Osteocyte (in vitro differentiated cells): ENCODE measurements at regions not wholly inside any gene's neighbourhood (a gene's known extent, or its start where the extent isn't known, plus 50 kb on each side); places are given as distances from the start of the nearest gene placed in this dataset.

Source experiments
- DNase-seq: peaks from one replicate; pipeline ENCODE4 v3.0.0; 2021; ENCODE audit warnings: mixed read lengths; ENCODE audit not compliant: unreplicated experiment; ENCODE audit errors: extremely low spot score
- H3K27ac Mint-ChIP-seq: one replicate; pipeline ENCODE4 v1.8.0; 2021; ENCODE audit warnings: mild to moderate bottlenecking, mixed read lengths; ENCODE audit not compliant: unreplicated experiment
- H3K27me3 Mint-ChIP-seq: one replicate; pipeline ENCODE4 v1.8.0; 2021; ENCODE audit warnings: mixed read lengths; ENCODE audit not compliant: unreplicated experiment
- H3K36me3 Mint-ChIP-seq: one replicate; pipeline ENCODE4 v1.8.0; 2021; ENCODE audit warnings: mixed read lengths; ENCODE audit not compliant: unreplicated experiment
- H3K4me1 Mint-ChIP-seq: one replicate; pipeline ENCODE4 v1.8.0; 2021; ENCODE audit warnings: mixed read lengths; ENCODE audit not compliant: unreplicated experiment
- H3K4me3 Mint-ChIP-seq: one replicate; pipeline ENCODE4 v1.8.0; 2021; ENCODE audit warnings: mild to moderate bottlenecking, moderate library complexity, mixed read lengths; ENCODE audit not compliant: unreplicated experiment
- H3K9me3 Mint-ChIP-seq: one replicate; pipeline ENCODE4 v1.8.0; 2021; ENCODE audit warnings: mixed read lengths; ENCODE audit not compliant: unreplicated experiment
- CTCF ChIP-seq: fragments of 200-600 bp; sonication (generic); IDR thresholded peaks from 2 replicates; pipeline ENCODE4 v1.5.0; 2021; ENCODE audit warnings: antibody characterized with exemption, mild to moderate bottlenecking, moderate library complexity

- H3K4me3 Mint-ChIP-seq, result no peak overlapping the region
- no peak for TF ChIP-seq CTCF
- H3K4me1 Mint-ChIP-seq, result no peaks in the 10 kb centered on the region
Observed at GRCh38 chr4:79148369-79148768, 177.5 kb downstream of the NAA11 start.

DNA sequence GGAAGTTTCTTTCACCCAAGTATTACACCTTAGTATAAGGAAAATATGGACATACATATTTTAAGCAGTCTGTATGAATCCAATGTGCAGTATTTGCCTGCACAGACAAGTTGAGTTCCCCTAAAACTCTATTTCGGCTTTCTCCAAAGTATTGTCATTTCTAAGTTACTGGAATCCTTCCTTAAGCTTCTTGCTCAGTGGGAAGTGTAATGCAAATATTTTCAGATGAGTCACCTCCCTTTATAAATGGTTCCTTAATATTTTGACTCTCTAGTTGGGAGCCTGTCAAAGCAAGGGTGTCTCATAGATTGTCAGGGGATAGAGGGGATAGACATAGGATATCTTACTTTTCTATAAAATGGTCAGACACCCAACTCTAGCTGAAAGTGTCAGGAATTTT lies 178.6 kb downstream of the NAA11 start:
- no peak for DNase-seq

More at GRCh38 chr4:79148369-79148768, 177.5 kb downstream of the NAA11 start:
- no peaks in the 10 kb centered on the region for H3K36me3 Mint-ChIP-seq
- H3K9me3 Mint-ChIP-seq, result peaks cover 9% of the 10 kb centered on the region
- no peaks in the 10 kb centered on the region for H3K27me3 Mint-ChIP-seq
- no peak for DNase-seq
- H3K27ac Mint-ChIP-seq, result no peak overlapping the region

DNA sequence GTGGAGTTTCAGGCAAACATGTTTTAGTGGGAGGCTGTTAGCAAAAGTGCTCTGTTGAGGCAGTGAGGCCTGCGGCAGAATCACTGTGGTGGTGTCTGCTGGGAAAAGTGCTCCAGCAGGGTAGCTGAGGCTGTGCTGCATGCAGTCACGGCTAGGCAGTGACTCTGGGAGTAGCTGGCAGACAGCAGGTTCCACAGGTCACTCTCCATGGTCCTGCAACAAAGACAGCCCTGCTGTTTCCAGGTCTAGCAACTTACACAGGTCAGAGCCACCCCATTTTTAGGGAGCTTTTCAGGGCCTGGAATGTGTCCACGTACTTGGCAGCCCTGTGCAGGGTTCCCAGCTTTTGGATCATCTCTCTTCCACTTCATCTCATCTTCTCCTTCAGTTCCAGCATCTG lies 184.3 kb downstream of the NAA11 start:
- Mint-ChIP-seq H3K4me1 (no peaks in the 10 kb centered on the region), H3K4me3 (no peak overlapping the region), H3K9me3 (peaks cover 14% of the 10 kb centered on the region), H3K27ac (no peak overlapping the region), H3K27me3 (no peaks in the 10 kb centered on the region), H3K36me3 (no peaks in the 10 kb centered on the region)
- no peak for DNase-seq
- TF ChIP-seq CTCF, result no peak

More for the DNA sequence above, 178.6 kb downstream of the NAA11 start:
- H3K9me3 Mint-ChIP-seq, result peaks cover 14% of the 10 kb centered on the region
- no peaks in the 10 kb centered on the region for H3K4me1 Mint-ChIP-seq
- no peaks in the 10 kb centered on the region for H3K36me3 Mint-ChIP-seq
- H3K27me3 Mint-ChIP-seq, result no peaks in the 10 kb centered on the region
- no peak overlapping the region for H3K27ac Mint-ChIP-seq
- H3K4me3 Mint-ChIP-seq, result no peak overlapping the region
- TF ChIP-seq CTCF, result no peak

DNA sequence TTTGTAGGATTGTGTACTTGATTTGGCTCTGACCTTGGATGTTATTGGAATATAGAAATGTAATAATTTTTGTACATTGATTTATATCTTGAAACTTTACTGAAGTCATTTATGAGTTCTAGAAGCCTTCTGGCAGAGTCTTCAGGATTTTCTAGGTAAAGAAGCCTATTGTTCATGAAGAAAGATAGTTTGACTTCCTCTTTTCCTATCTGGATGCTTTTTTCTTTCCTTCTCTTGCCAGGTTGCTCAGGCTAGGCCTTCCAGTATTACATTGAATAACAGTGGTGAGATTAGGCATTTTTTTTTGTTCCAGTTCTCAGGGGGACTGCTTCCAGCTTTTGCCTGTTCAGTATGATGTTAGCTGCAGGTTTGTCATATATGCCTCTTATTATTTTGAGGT lies 191.1 kb downstream of the NAA11 start:
- Mint-ChIP-seq H3K27me3 (no peaks in the 10 kb centered on the region), H3K36me3 (no peaks in the 10 kb centered on the region), H3K4me3 (no peak overlapping the region), H3K9me3 (no peaks in the 10 kb centered on the region), H3K4me1 (no peaks in the 10 kb centered on the region), H3K27ac (no peak overlapping the region)
- no peak for DNase-seq
- no peak for TF ChIP-seq CTCF

DNA sequence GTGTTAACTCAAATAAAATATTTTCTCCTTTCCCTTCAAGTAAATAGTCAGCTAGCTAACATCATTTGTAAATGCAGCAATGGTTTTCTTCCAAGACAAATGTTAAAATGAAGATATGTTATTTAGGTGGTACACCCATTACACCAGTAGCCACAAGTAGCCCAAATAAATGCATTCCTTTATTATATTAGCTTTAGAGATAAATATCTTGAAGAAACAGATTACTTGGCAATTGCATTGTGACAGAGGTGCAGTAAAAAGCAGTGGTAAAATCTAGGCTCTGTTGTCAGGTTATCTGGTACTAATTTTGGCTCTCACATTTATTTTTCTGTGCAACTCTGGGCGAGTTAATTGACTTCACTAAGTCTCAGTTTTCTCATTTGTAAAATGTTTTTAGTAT lies 193.0 kb downstream of the NAA11 start:
- no peaks in the 10 kb centered on the region for H3K9me3 Mint-ChIP-seq
- no peaks in the 10 kb centered on the region for H3K4me1 Mint-ChIP-seq
- no peak for TF ChIP-seq CTCF
- no peak overlapping the region for H3K27ac Mint-ChIP-seq
- H3K27me3 Mint-ChIP-seq, result no peaks in the 10 kb centered on the region
- H3K36me3 Mint-ChIP-seq, result no peaks in the 10 kb centered on the region
- DNase-seq, result no peak
- no peak overlapping the region for H3K4me3 Mint-ChIP-seq
